LoVo (cell line): ENCODE measurements at regions not wholly inside any gene's neighbourhood (a gene's known extent, or its start where the extent isn't known, plus 50 kb on each side); places are given as distances from the start of the nearest gene placed in this dataset.
A peak's percentile ranks its signal among the peaks of the same experiment; 100 is the strongest.
"Not testable (repeated sequence)": the region's sequence is repeated elsewhere in the genome, so short reads cannot be mapped to it uniquely, and the experiment has no call there.

Source experiments
- DNase-seq: peaks from one replicate; pipeline ENCODE4 v3.0.0-alpha.2; 2016; ENCODE audit warnings: low spot score

DNA sequence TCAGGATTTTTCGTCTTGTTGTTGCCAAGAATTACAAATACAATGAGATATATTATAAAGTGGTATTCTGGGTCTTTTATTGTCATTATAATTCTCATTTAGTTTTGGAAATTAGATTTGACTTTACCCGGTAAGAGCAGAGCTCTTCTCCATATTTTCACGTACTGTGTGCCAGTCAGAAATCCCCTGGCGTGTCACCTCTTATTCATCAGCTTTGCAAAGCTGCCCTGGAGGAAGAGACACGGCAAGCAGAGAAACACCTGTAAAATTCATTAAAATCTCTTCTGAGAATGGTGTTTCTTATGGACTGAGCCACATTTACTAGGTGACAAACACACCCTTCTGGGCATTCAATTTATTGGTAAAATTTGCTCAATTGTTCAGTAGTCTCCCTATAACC is 440.4 kb downstream of the HINT1 start:
- no peak for DNase-seq

DNA sequence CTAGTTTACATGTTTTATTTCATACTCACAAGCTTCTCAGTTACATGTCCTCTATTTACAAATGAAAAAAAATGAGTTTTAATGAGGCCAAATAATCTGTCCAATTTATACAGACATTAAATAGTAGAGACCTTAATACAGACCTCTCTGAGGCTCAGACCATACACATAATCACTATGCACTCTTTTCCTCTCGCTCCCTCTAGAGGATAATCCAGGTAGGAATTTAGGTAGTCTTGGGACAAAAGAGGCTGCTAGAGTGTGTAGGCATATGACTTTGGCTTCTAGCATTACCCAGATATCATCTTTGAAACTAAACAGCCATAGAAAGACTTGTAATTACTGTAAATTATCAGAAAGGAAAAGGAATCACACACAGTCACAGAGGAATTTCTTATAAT is 444.7 kb downstream of the HINT1 start:
- DNase-seq, result peak; percentile 52

DNA sequence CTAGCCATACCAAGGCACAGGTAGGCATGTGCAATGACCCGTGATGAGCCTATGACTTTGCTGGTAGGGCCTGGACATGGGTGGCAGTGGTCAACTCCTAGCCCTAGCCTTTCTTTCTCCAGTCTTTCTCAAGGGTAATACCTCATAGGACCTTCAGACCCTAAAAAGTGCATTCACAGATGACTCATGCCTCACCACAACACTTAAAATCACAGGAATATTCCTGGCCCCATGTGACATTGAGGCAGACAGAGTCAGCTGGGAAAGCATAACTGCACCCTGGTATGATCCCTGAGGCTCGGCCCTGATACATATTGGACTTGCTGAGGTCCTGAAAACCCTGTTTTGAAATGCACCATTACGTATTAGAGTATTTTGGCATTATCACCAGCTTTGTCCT is 449.5 kb downstream of the HINT1 start:
- DNase-seq, result no peak

- no peak for DNase-seq
Observed at GRCh38 chr5:130714200-130714599, 450.9 kb downstream of the HINT1 start.

DNA sequence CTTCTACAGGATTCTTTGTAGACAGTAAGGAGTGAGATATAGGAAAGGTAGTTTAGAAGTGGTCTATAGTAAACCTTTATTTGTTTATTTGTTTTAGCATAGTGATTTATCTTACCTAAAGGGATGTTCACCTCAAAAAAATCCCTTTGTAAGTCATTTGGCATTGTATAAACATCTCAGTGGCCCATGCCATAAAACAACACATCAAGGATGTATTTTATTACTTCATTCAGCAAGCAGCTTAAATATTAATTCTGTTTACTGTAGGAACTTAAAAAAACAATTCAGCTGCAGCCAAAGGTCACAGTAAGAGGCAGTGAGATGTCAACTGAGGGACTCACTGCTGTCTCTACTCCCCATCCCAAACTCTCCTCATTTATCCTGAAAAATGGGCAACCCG is 452.7 kb downstream of the HINT1 start:
- no peak for DNase-seq

- no peak for DNase-seq
Observed at GRCh38 chr5:130710596-130710995, 454.5 kb downstream of the HINT1 start.

DNA sequence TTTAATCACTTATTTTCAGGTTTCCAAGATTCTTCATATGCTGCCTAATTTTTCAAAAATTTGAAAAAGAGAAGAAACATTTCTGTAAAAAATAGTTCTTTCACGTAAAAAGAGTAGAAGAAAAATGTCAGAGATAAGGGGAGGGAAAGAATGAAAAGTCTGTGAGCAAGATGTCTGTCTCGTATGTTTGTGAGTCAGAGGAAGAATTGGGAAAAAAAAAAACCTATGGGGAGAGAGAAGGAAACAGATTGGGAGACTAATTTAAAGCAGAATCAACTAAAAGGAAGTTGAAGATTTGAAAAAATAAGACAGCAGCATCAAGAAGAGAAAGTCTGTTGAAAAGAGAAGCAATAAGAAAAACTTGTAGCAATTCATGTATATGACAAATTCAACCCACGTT is 456.3 kb downstream of the HINT1 start:
- no peak for DNase-seq

- DNase-seq, result no peak
Observed at GRCh38 chr5:130706696-130707095, 458.4 kb downstream of the HINT1 start.

- no peak for DNase-seq
Observed at GRCh38 chr5:130705368-130705767, 459.7 kb downstream of the HINT1 start.

- DNase-seq, result no peak
Observed at GRCh38 chr5:130693509-130693908, 471.5 kb downstream of the HINT1 start.

GRCh38 chr5:130692770-130693169 is 472.3 kb downstream of the HINT1 start:
- no peak for DNase-seq

GRCh38 chr5:130689831-130690230 is 475.2 kb downstream of the HINT1 start:
- DNase-seq, result no peak

DNA sequence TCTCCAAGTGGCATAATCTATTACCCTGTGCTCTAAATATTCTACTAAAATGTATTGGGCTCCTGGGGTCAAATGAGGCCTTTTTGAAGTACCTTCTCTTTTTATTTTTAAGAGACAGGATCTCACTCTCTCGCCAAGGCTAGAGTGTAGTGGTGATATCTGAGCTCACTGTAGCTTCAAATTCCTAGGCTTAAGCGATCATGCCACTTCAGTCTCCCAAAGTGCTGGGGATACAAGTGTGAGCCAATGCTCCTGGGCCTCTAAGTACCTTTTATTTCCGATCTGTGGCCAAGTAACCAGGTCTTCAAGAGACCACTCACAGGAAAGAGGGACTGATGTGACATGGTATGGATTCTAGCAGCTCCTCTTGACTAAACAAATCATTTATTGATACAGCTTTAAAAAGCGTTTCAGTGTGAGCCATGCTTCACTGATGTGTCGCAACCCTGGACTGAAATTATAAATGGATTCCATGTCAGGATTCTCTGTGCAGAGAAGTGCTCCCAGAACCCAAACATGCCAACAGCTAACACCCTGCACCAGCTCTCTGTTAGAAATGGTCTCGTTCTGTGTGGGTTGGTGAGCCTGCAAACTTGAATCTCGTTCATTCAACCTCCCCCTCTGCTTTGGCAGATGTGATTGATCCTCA is 477.8 kb downstream of the HINT1 start:
- DNase-seq, result no peak

GRCh38 chr5:130678637-130679036 is 486.4 kb downstream of the HINT1 start:
- DNase-seq, result no peak

GRCh38 chr5:130666462-130666861 is 498.6 kb downstream of the HINT1 start:
- no peak for DNase-seq

GRCh38 chr5:130652176-130652575 is 512.9 kb downstream of the HINT1 start:
- DNase-seq, result no peak

DNA sequence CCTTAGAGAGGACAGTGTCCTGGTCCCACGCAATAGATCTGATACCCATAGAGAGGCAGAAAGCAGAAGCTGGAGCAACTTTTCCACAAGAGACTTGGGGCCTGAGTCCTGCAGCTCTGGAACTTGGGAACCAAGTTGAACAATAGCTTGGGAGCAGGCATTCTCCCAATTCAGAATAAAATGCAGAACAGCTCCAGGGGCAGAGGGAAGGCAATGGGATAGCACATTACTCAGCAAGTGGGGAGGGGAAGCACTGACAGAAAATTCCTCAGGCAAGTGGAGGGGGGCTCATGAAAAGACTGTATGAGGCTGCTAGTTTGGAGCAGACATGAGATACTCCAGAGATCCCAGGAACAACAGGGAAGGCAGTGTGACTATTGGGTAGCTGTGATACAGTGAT is 513.6 kb downstream of the HINT1 start:
- DNase-seq, result no peak

DNA sequence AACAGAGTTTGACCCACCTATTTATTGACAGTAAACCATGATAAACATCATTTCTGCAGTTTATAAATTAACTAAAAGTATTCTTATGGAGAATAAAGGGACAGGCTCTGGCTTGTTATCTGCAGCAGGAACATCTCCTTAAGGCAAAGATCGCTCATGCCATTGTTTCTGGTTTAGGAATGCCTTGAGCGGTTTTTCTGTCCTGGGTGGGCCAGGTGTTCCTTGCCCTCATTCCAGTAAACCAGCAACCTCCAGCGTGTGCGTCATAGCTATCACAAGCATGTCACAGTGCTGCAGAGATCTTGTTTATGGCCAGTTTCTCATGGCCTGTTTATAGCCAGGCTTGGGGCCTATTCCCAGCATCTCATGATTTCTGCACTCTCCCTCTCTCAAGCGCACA is 521.7 kb downstream of the HINT1 start:
- no peak for DNase-seq

GRCh38 chr5:130642461-130642860 is 522.6 kb downstream of the HINT1 start:
- no peak for DNase-seq

DNA sequence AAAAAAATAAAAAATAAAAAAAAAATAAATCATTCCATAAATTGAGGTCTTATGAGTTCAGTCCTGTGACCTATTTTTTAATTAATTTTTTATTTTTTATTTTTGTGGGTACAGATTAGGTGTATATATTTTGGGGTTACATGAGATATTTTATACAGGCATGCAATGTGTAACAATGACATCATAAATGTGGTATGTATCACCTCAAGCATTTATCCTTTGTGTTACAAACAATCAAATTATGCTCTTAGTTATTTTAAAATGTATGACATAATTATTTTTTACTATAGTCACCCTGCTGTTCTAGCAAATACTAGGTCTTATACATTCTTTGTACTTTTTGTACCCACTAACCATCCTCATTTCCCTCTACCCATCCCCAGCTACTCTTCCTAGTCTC is 537.9 kb downstream of the HINT1 start:
- no peak for DNase-seq

- no peak for DNase-seq
Observed at GRCh38 chr5:130624805-130625204, 540.3 kb downstream of the HINT1 start.

DNA sequence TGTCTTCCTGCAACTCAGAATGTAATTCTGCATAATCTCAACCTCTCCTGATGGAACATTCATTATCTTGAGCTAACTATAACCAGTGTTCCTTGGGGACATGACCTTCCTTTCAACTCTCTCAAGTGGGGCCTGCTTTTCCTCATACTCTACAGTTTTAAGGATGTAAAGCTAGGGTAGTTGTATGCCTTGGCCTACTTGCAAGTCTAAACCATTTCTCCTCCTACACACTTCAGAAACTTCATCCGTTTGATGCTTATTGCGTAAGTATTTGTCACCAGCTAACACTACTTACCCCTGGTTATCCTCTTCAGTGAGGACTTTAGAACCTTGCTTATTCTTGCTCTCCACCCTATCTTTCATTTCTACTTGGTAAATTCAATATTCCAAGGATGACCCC is 548.9 kb downstream of the HINT1 start:
- no peak for DNase-seq

DNA sequence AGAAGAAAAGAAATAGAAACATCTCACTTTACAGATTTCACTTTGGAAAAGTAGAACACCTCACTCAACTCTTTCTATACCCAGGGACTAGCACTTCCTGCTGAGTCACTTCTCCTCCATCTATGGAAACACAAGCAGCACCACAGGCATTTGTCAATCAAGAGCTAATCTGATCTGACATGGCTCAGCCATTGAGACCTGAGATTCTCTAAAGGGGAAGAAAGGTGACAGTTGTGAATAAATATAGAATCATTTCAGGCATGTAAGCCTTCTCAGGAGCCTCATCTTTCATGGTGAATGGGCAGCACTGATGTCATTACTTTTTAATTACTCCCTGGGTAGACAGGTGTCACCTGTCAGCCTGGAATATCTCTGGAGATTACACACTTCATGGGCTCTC is 559.8 kb downstream of the HINT1 start:
- DNase-seq, result no peak

DNA sequence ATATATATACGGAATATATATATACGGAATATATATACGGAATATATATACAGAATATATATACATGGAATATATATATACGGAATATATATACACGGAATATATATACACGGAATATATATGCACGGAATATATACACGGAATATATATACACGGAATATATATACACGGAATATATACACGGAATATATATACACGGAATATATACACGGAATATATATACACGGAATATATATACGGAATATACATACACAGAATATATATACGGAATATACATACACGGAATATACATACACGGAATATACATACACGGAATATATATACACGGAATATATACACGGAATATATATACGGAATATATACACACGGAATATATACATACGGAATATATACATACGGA is 568.4 kb downstream of the HINT1 start:
- DNase-seq, result not testable (repeated sequence)

GRCh38 chr5:130580264-130580663 is 584.8 kb downstream of the HINT1 start:
- DNase-seq, result no peak
